B cell (primary cell): ENCODE measurements at regions not wholly inside any gene's neighbourhood (a gene's known extent, or its start where the extent isn't known, plus 50 kb on each side); places are given as distances from the start of the nearest gene placed in this dataset.

Experiments
- ATAC-seq: fragments of 200-7000 bp; cut with Tn5 transposase; one replicate; pipeline ENCODE4 v1.10.0; 2021; ENCODE audit warnings: low read depth, mild to moderate bottlenecking, moderate number of reproducible peaks, moderate library complexity
- CTCF ChIA-PET: fragments of 350-600 bp; sonication (Branson Sonifier 250); formaldehyde crosslinking; loops from one replicate; lab custom pipeline; 2021; ENCODE audit warnings: antibody characterized with exemption, inconsistent platforms; lab: Charles Lee
- POLR2A ChIA-PET: fragments of 350-600 bp; sonication (Branson Sonifier 250); formaldehyde crosslinking; loops from one replicate; lab custom pipeline; 2021; ENCODE audit warnings: antibody characterized with exemption; lab: Charles Lee
- DNase-seq: peaks from one replicate; pipeline ENCODE4 v3.0.0; 2013
- H2AFZ ChIP-seq: 2 replicates; pipeline ENCODE4 v1.6.1; 2012; ENCODE audit warnings: mild to moderate bottlenecking, low read depth, low read length; ENCODE audit not compliant: insufficient read depth, poor library complexity, severe bottlenecking
- H3K27ac ChIP-seq, 2 donors: 1 replicate in 1 of 2; 2 replicates in 1 of 2; pipeline ENCODE4 v1.5.1; 2012 to 2013; ENCODE audit warnings: low read length in 2 of 2, mild to moderate bottlenecking in 2 of 2, moderate library complexity in 1 of 2
- H3K27me3 ChIP-seq, 4 experiments: fragments of 200-600 bp in 1 of 4; sonication (generic) in 1 of 4; replicated peaks in 1 of 4; 1 replicate in 2 of 4; 2 replicates in 2 of 4; pipeline versions ENCODE4 v1.6.1 to v1.7.0; 2013 to 2016; ENCODE audit warnings: low read length in 3 of 4, mild to moderate bottlenecking in 2 of 4, mixed read lengths in 1 of 4, moderate library complexity in 1 of 4; ENCODE audit not compliant: insufficient read depth in 4 of 4, control insufficient read depth in 3 of 4; ENCODE audit errors: control extremely low read depth in 1 of 4
- H3K36me3 ChIP-seq, 2 experiments: replicated peaks in 1 of 2; 1 replicate in 1 of 2; 2 replicates in 1 of 2; pipeline versions ENCODE4 v1.6.1 to v1.7.1; 2013; ENCODE audit warnings: low read length in 1 of 2; ENCODE audit not compliant: insufficient read depth in 2 of 2, control insufficient read depth in 1 of 2; ENCODE audit errors: control extremely low read depth in 1 of 2, extremely low read depth in 1 of 2
- H3K4me1 ChIP-seq, 2 donors: fragments of 200-600 bp in 1 of 2; sonication (generic) in 1 of 2; 1 replicate in 1 of 2; 2 replicates in 1 of 2; pipeline versions ENCODE4 v1.5.1 to v1.6.1; 2013 to 2017; ENCODE audit warnings: low read length in 2 of 2; ENCODE audit not compliant: control insufficient read depth in 2 of 2, insufficient read depth in 2 of 2
- H3K4me2 ChIP-seq: replicated peaks from 2 replicates; pipeline ENCODE3; 2012; ENCODE audit warnings: mild to moderate bottlenecking, low read depth, low read length; ENCODE audit not compliant: poor library complexity, severe bottlenecking
- H3K4me3 ChIP-seq, 5 experiments: fragments of 200-600 bp in 1 of 5; sonication (generic) in 1 of 5; 1 replicate in 3 of 5; 2 replicates in 2 of 5; pipeline versions ENCODE4 v1.5.1 to v1.7.0; 2011 to 2016; ENCODE audit warnings: low read length in 4 of 5, mild to moderate bottlenecking in 4 of 5, low read depth in 2 of 5, control low read depth in 1 of 5, moderate library complexity in 1 of 5; ENCODE audit not compliant: insufficient read depth in 1 of 5; ENCODE audit errors: control extremely low read depth in 1 of 5, extremely low read depth in 1 of 5
- H3K79me2 ChIP-seq: fragments of 200-600 bp; sonication (generic); one replicate; pipeline ENCODE4 v1.6.0; 2016; ENCODE audit warnings: low read length; ENCODE audit not compliant: control insufficient read depth, insufficient read depth
- H3K9ac ChIP-seq: fragments of 200-600 bp; sonication (generic); 2 replicates; pipeline ENCODE4 v1.6.1; 2017; ENCODE audit warnings: mild to moderate bottlenecking, low read length, moderate library complexity
- H3K9me3 ChIP-seq, 3 donors: one replicate each; pipeline versions ENCODE4 v1.6.1 to v1.7.1; 2013; ENCODE audit warnings: low read length in 2 of 3; ENCODE audit not compliant: control insufficient read depth in 2 of 3, insufficient read depth in 1 of 3; ENCODE audit errors: control extremely low read depth in 1 of 3
- H4K20me1 ChIP-seq: 2 replicates; pipeline ENCODE4 v1.6.0; 2012; ENCODE audit warnings: mild to moderate bottlenecking, low read length; ENCODE audit not compliant: insufficient read depth, control insufficient read depth, poor library complexity, severe bottlenecking
- H3K27ac Mint-ChIP-seq: one replicate; pipeline ENCODE4 v1.8.0; 2021; ENCODE audit warnings: mixed read lengths
- H3K27me3 Mint-ChIP-seq: one replicate; pipeline ENCODE4 v1.8.0; 2021; ENCODE audit warnings: mixed read lengths
- H3K4me1 Mint-ChIP-seq: one replicate; pipeline ENCODE4 v1.8.0; 2021; ENCODE audit warnings: mixed read lengths
- H3K4me3 Mint-ChIP-seq: one replicate; pipeline ENCODE4 v1.8.0; 2021; ENCODE audit warnings: mixed read lengths
- H3K9me3 Mint-ChIP-seq: one replicate; pipeline ENCODE4 v1.8.0; 2022; ENCODE audit warnings: mixed read lengths; ENCODE audit not compliant: insufficient read depth
- EZH2 ChIP-seq: IDR thresholded peaks from 2 replicates; pipeline ENCODE4 v1.6.1; 2012; ENCODE audit warnings: borderline replicate concordance, low read depth, mild to moderate bottlenecking, moderate library complexity, low read length; ENCODE audit not compliant: insufficient read depth, poor library complexity, severe bottlenecking
- WGBS: methylation state at CpG from one replicate; pipeline ENCODE4 v1.1.5; 2013; ENCODE audit warnings: missing lambda C conversion rate; ENCODE audit not compliant: insufficient coverage; 5-methylcytosine and 5-hydroxymethylcytosine counted together
- intact Hi-C: fragments of 100-400 bp; cut with micrococcal nuclease; formaldehyde crosslinking; loops from one replicate; pipeline ENCODE4 v1.10.0; 2022
- TF ChIP-seq, protein P1 (sequence below): fragments of 200-600 bp; IDR thresholded peaks from one replicate; pipeline ENCODE4 v1.8.0; 2022; ENCODE audit warnings: antibody characterized with exemption, mild to moderate bottlenecking

DNA sequence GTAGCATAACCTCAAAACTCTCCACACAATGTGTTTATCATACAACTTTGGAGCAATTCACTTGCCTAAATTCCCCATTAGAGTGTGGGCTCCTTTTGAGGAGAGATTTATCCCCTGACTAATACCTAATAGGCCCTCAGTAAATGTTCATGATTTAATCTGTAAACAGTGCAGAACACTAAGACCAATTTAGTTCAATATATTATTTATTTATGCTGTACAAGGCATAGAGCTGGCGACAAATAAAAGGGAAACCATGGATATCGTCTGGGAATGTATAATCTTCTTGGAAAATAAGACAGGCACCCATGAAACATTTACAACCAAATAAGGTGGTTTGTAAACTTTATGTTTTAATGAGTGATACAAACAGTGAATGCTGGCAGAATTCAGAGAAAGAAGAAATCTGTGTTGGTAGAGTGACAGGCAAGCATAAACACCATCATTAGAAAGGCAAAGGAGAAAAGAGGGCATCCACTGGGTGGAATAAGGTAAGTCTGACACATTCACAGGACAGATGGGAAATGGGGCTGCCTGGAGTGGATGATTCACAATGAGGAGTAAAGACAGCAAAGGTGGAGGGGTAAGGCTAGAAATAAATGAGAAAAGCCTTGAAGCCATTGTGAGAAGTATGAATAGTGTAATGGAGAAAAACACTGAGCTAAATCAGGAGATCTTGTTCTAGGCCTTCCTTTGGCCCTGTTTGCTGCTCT is 106.1 kb upstream of the MIR17HG start:
- Mint-ChIP-seq H3K4me1 (no peaks in the 10 kb centered on the region), H3K4me3 (no peak overlapping the region), H3K27ac (no peak overlapping the region), H3K27me3 (peaks cover 2% of the 10 kb centered on the region), H3K9me3 (no peaks in the 10 kb centered on the region)
- H4K20me1 ChIP-seq: no peaks in the 10 kb centered on the region
- no peaks in the 10 kb centered on the region for H3K9me3 ChIP-seq
- DNase-seq (no peak), ATAC-seq (no peak)
- CTCF ChIA-PET: no interaction called here
- H3K79me2 ChIP-seq: no peaks in the 10 kb centered on the region
- no peak overlapping the region for H3K4me3 ChIP-seq
- no peaks in the 10 kb centered on the region for H3K36me3 ChIP-seq
- TF ChIP-seq EZH2: no peak
- TF ChIP-seq, protein P1, sequence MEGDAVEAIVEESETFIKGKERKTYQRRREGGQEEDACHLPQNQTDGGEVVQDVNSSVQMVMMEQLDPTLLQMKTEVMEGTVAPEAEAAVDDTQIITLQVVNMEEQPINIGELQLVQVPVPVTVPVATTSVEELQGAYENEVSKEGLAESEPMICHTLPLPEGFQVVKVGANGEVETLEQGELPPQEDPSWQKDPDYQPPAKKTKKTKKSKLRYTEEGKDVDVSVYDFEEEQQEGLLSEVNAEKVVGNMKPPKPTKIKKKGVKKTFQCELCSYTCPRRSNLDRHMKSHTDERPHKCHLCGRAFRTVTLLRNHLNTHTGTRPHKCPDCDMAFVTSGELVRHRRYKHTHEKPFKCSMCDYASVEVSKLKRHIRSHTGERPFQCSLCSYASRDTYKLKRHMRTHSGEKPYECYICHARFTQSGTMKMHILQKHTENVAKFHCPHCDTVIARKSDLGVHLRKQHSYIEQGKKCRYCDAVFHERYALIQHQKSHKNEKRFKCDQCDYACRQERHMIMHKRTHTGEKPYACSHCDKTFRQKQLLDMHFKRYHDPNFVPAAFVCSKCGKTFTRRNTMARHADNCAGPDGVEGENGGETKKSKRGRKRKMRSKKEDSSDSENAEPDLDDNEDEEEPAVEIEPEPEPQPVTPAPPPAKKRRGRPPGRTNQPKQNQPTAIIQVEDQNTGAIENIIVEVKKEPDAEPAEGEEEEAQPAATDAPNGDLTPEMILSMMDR: no peak
- intact Hi-C loops: no loop called here
- H2AFZ ChIP-seq: no peak overlapping the region
- POLR2A ChIA-PET: no interaction called here
- H3K9ac ChIP-seq: no peak overlapping the region
- no peaks in the 10 kb centered on the region for H3K4me1 ChIP-seq
- H3K27me3 ChIP-seq: no peaks in the 10 kb centered on the region
- no peak overlapping the region for H3K4me2 ChIP-seq
- H3K27ac ChIP-seq: no peak overlapping the region
- WGBS: no CpG with 5 or more reads among the region's 2 CpGs

DNA sequence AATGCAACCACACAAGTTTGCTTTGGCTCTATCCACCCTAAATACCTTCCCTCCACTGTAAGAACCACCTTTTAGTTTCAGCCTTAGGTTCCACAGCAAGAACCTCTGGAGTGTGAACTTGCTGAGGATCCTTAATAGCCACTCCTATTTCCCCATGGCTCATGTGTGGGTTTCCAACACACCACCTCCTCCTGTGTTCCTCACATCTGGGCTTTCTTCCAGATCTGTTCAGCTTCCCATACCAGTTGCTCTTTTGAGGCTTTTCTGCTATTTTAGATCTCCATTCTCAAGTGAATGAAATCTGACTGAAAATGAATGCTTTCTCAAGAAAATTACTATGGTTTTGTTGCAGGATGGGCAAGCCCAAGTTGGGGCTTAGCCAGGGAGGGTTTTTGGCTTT is 104.8 kb upstream of the MIR17HG start:
- Histone ChIP-seq H3K36me3 (no peaks in the 10 kb centered on the region), H3K79me2 (no peaks in the 10 kb centered on the region), H3K4me2 (no peak overlapping the region), H3K9ac (no peak overlapping the region), H3K27ac (no peak overlapping the region), H3K27me3 (no peaks in the 10 kb centered on the region), H3K9me3 (no peaks in the 10 kb centered on the region), H4K20me1 (no peaks in the 10 kb centered on the region), H3K4me1 (no peaks in the 10 kb centered on the region), H3K4me3 (no peak overlapping the region), H2AFZ (no peak overlapping the region)
- Mint-ChIP-seq H3K4me1 (no peaks in the 10 kb centered on the region), H3K27me3 (peaks cover 2% of the 10 kb centered on the region), H3K4me3 (no peak overlapping the region), H3K9me3 (no peaks in the 10 kb centered on the region), H3K27ac (no peak overlapping the region)
- intact Hi-C loops: no loop called here
- ChIA-PET CTCF (no interaction called here), POLR2A (no interaction called here)
- ATAC-seq: no peak
- no peak for DNase-seq
- TF ChIP-seq EZH2: no peak
- TF ChIP-seq, protein P1: no peak
